AG09319 (cell line): ENCODE measurements at regions not wholly inside any gene's neighbourhood (a gene's known extent, or its start where the extent isn't known, plus 50 kb on each side); places are given as distances from the start of the nearest gene placed in this dataset.
A peak's percentile ranks its signal among the peaks of the same experiment; 100 is the strongest.

ENCODE experiments used
- DNase-seq: peaks from one replicate; pipeline ENCODE4 v3.0.0-alpha.2; 2010; ENCODE audit warnings: low read depth; ENCODE audit errors: extremely low read depth
- CTCF ChIP-seq: IDR thresholded peaks from 2 replicates; pipeline ENCODE4 v1.5.1; 2011; ENCODE audit warnings: low read depth, mild to moderate bottlenecking, inconsistent platforms, low read length, moderate library complexity

- no peak for TF ChIP-seq CTCF
- DNase-seq, result peak; percentile 70
Observed at GRCh38 chr11:28679795-28680468, 571.7 kb downstream of the METTL15 start.

- TF ChIP-seq CTCF, result no peak
- DNase-seq, result no peak
Observed at GRCh38 chr11:28677721-28678120, 569.5 kb downstream of the METTL15 start.

- DNase-seq, result no peak
Observed at GRCh38 chr11:28675183-28675582, 567.0 kb downstream of the METTL15 start.

GRCh38 chr11:28674433-28675103, 566.4 kb downstream of the METTL15 start:
- peak; percentile 98 for DNase-seq

More at GRCh38 chr11:28675183-28675582, 567.0 kb downstream of the METTL15 start:
- TF ChIP-seq CTCF, result no peak

GRCh38 chr11:28673691-28674432, 565.7 kb downstream of the METTL15 start:
- DNase-seq, result peak; percentile 92
- TF ChIP-seq CTCF, result no peak

More at GRCh38 chr11:28674433-28675103, 566.4 kb downstream of the METTL15 start:
- TF ChIP-seq CTCF, result peak; percentile 89

- TF ChIP-seq CTCF, result no peak
- no peak for DNase-seq
Observed at GRCh38 chr11:28671274-28671673, 563.1 kb downstream of the METTL15 start.

- no peak for TF ChIP-seq CTCF
Observed at GRCh38 chr11:28666632-28667031, 558.4 kb downstream of the METTL15 start.

More at GRCh38 chr11:28666632-28667031, 558.4 kb downstream of the METTL15 start:
- peak; percentile 89 for DNase-seq
